Hepatic stellate cell (primary cell): ENCODE measurements at regions not wholly inside any gene's neighbourhood (a gene's known extent, or its start where the extent isn't known, plus 50 kb on each side); places are given as distances from the start of the nearest gene placed in this dataset.
A peak's percentile ranks its signal among the peaks of the same experiment; 100 is the strongest.

Experiments
- DNase-seq: peaks from one replicate; pipeline ENCODE4 v3.0.0; 2011; ENCODE audit warnings: low spot score

DNA sequence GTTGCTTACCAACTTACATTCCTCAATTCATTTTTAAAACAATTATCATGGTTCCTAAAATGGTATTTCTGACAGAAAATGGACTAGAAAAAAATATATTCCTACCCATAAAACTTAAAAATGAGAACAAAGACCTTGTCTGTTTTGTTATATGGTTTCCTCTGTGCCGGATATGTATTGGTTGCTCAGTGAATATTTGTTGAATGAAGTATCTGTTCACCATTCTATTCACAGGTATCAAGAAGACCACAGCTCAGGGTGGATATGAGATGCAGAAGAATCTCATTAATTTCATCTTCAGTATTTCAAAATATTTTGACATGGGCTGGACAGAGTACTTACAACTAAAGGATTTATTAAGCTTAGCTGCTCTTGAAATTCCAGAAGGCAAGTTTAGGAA lies 58.1 kb downstream of the TUSC7 start:
- DNase-seq = no peak

DNA sequence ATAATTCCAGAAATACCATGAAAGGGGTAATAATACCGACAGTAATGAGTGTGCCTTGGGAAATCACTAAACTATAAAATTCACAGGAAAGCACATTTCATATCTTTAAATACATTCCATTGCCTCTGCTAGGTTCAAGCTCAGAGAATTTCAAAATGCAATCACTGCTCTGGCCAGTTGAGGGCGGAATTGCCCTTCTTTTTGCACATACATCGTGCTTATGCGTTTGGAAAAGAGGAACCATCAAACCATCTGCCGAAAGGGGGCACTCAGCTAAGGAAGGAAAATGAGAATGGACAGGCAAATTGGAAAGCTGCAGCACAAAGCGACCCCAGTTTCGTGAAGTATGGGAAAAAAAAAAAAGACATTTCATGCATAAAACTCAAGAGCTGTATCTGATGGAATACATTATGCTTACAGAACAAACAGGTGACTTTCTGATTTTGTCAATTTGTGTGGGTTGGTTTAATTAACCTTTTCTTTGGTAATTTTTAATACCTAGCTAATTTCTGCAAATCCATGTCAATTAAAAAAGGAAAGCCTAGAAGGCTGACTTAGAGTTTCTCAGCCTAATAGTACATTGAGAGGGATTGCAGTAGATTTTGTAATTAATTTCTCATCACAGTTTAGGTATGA lies 61.4 kb downstream of the TUSC7 start:
- DNase-seq = peak; percentile 19

DNA sequence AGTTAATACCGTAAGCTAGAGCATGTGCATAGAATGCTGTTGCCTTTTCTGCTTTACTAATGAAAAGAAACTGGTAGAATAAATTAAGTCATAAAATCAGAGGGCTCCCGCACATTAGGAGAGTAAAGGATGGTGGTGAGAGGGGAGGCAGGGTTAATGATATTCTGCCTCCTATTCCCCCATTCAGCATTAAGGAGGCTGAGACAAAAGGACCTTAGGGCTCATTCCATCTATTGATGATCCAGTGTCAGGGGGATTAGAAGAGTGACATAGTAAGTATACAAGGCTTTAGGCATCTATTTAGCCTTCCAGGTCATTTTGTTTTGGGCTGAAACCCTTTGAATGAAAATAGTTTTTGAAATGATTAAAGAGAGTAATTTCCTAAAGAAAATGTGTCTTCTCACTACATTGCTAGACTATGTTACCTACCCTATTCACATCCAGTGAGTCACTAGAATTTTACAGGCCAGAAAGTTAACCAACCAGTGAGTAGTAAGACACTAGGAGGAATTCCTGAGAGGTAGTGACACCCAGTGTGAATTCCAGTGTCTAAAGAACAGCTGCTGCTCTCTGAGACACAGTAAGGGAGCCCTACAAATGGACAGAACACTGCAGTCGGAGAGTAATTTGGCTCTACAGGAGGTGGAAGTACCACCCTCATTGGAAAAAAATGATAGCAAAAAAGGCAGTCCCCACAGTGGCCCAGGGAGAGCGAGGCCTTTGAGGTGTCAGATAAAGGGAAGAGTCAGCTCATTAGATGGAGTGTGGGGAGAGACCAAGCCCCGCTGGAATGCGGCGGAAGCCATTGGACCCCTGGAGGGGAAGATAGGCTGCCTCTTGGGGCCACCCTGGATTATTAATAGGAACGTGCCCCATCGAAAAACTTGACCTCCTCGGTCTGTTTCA lies 67.6 kb downstream of the TUSC7 start:
- DNase-seq = no peak

DNA sequence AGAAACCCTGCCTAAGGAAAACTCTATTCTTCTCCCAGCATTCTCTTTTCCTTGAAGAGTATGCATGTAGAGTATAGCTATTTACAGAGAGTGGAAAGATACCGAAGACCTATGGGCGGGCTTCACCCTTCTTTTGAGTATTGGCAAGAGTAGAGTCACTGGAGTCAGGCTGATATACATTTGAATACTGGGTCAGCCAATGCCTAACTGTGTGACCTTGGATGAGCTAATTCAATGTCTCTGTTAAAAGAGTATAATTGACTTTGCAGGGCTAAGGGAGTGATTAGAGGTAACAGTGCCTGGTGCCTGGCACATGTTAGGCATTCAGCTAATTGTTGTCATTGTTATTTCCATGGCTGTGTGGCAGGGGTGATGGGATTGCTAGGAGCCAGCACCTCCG lies 75.6 kb downstream of the TUSC7 start:
- DNase-seq = no peak

DNA sequence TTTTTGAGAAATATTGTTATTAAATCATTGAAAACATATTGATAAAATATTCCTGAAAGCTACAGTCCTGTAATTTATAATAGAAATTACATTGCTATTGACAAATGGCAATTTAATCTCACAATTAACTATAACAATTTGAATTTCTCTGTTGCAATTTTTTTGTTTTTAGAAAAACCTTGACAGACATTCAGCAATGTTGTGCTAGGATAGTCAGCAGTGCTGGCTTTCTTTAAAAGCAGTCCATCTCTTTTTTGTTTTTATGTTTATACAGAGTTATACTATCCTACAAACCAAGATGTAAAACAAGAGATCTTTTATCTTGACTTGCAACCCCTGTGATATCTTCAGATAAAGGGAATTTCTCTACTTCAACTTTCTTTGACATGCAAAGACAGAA lies 93.1 kb downstream of the TUSC7 start:
- DNase-seq = no peak

DNA sequence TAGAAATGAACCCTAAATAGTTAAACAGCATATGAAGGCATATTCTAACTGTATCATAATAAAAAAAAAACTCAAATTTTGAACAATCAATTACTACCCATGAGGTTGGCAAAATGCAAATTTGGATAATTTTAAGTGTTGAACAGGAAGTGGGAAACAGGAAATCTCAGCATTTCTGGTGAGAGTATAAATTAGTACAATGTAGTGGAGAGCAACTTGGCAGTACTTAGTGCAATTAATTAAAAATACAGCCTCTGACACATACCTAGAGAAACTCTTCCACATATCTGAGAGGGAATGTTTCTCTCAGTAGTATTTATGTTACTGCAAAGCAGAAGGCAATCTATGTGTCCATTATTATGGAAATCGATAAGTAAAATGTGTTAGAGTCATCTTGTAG lies 96.8 kb downstream of the TUSC7 start:
- DNase-seq = no peak

DNA sequence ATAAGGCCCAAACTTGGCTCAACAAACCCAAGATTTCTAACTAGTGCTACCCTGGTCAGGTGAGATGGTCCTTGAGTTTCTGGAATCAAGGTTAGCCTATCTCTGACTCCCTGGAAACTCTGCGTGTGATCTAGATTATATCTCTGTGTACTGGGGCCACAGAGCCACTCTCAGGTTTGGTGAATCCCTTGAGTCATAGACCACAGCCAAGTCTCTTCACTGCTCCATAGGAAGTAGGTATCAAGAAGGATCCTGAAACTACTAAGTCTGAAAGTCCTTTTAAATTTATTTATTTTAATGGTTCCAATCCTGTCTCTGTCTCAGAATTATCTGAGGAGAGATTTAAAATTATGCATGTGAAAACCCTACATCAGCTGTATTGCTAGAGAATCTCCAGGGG lies 99.1 kb downstream of the TUSC7 start:
- no peak for DNase-seq

DNA sequence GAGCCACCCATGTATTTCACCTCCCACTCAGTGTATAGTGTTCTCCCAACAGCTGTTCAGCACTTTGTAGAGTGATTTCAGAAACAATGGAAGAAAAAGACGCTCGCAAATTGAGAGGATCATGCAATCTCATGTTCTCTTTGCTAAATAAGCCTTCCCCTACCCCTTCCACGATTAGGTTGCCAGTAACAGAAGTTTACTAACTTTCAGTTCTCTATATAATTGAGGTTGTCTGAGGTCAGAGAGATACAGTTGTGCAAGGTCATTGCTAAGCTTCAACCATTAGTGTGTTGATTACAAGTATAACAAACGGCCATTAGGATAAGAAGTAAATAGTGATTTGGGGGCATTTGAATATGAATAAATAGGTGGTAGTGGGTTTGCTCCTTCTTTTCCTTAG lies 99.6 kb downstream of the TUSC7 start:
- no peak for DNase-seq

DNA sequence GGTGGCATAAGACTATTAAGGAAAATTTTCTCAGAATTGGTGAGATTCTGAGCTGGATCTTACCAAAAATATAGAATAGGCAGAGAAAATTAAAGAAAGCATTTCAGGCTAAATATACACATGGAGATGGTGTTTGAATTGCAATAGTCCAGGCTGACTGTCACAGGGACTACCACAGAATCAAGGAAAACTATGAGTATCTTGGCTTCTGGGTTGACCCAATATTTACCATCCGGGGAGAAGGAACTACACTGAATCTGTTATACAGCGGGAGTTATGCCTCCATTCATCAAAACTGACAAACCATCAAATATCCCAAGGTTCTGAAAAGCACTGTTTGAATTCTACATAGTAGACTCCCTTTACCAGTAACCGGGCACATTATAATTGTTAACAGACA lies 102.2 kb downstream of the TUSC7 start:
- no peak for DNase-seq

DNA sequence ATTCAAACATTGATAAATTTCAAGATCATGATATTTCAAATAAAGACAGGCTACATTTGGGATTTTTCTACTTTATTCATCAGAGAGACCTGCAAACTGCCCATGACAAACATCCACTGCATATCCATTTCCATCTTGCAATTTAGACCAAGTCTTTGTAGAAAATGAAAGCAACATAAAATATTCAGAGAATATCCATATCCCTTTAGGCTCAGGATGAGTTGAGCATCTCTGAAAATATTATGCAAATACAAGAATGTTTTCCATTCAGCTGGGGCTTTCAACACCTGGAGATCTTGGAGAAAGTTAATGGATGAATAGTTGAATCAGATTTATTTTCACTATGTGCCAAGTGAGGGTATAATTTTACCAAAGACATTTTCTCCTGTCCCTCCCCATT lies 103.4 kb downstream of the TUSC7 start:
- no peak for DNase-seq

DNA sequence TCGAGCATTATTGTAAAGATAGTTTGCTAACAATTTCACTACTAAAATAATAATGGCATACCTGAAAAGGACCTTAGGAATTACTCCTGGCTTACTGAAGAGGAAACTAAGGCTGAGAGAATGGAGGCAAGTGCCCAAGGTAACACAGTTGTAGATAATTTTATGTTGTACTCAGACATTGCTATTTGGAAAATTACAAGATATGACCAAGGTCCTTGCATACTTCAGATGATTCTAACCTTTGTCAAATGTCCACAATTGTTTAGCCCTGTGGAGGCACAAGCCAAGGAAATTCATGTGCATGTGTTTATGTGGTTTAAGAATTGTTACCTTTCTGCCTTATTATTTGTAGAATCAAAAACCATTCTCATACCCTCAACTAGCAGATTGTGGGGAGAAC lies 105.7 kb downstream of the TUSC7 start:
- no peak for DNase-seq

DNA sequence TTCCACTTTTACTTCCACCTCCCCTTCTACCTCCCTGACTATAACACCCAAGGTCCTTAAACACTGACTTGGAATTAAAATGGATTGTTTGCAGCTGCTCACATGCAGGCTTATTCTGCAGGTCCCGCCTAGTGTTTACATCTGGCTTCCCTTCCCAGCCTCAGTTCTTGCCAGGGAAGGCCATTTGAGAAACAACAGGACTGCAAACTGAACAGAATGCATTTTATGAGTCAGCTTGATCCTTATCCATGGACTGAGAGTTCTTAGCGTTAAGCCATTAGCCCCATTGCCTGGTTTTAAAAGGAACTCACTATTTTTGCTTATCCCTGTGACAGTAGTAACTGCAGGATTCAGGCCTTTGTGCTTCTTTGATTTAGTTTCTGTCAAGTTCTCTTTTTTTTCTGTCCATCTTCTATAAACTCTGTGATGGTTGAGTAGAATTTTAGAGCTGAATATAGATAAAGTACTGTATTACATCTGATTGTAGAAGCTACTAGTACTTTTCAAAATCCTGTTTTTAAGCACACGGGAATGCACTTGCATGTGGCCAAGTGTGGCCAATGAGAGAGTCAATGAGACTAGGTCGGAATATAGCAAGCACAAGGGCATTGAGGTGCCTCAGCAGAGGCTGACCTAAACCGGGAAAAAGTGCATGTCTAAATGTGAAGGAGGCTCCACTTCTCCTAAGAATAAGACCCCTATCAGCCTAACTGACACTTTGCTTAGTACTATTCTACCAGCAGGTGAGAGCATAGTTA lies 106.4 kb downstream of the TUSC7 start:
- DNase-seq = no peak

DNA sequence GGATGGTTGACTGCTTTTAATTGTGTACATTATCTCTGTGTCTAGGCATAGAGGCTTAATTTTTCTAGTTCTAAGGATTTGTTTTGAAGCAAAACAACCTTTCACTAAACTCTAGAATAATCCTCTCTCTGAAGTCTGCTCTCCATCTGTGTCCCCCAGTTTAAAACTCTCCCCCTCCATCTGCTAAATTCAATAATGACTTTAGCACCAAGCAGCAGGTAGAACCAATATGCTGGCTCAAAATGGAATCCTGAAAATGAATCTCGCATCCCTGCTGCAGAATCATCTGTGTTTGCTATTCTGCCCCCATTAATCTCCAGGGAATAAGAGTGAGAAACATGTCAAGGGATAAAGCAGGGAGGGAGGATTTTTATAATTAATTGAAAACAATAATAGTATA lies 111.8 kb downstream of the TUSC7 start:
- no peak for DNase-seq

DNA sequence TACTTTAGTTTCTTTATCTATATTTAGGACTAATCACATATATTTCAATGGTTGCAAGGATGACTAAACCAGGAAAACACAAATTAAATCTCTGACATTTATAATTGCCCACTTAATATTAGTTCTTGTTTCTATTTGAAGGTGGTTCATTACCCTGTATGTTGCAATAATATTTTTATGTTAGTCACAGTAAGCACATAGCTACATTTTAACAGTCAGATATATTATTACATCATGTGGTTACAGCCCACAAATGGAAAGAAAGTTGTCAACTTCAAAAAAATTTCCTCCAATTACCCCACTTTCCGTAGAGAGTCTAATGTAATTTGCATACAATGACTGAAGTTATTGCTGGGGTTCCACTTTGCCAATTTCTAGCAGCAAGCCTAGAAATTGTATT lies 114.6 kb downstream of the TUSC7 start:
- DNase-seq = no peak

DNA sequence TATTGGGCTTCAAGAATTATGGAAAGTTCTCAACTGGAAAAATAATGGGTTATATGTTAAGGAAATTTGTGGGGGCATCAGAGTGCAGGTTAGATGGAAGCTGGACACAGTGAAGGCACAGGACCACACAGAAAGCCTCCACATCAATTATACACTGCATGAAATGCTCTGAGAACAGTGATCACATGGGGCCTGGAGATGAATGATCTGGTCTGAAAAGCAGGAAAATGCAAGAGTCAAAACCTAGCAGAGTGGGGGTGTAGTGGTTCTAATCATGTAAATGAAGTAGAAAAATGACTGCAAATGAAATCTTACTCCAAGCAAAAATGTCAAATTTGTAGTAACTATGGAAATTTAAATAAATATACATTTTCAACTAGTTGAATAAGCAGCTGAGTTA lies 123.6 kb downstream of the TUSC7 start:
- no peak for DNase-seq

DNA sequence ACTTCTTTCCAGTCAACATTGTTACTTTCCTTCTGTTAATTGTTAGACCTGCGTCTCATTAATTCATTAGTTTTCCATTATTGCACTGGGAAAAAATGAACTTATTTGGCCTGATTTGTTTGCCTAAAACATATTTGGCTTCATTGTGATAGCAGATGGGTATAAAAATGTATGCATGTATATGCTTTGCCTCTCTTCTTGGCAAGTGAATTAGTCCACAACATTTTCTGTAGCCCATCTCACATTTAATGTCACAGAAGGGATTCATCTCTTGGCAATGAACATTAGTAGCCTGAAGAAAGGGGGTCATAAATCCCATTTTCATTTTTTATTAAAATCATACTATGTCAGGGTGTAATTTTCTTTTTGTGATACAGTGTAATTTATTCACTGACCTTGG lies 125.2 kb downstream of the TUSC7 start:
- no peak for DNase-seq

DNA sequence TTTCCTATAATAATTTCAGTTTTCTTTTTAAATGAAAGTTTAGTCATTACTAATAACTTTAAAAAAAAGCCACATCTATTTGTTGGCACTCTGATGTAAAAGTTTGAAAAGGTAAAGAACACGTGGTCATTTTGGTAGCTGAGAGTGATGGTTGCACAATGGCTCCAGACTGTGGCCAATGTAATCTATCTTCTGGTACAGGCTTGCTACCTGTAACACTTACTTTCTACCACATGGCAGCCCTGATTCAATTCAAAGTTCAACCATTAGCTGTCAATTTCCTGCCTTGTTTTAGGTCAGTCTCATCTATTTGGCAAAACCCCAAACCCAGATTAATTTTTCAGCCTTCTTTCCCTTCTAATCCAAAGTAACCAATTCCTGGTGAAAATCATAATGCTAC lies 126.1 kb downstream of the TUSC7 start:
- no peak for DNase-seq

DNA sequence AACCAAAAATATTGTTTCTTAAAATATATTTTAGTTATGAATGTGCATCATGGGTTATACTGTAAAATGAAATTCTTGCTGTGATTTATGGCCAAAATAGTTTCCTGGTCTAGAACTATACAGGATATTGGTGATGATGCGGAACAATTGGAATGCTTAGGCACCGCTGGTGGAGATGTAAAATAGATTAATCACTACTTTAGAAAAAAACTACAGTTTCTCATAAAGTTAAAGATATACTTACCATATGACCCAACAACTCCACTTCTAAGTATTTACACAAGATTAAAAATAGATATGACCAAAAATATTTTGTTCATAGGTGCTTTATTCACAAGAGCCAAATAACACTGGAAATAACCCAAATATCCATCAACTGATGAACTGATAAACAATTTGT lies 126.7 kb downstream of the TUSC7 start:
- no peak for DNase-seq

DNA sequence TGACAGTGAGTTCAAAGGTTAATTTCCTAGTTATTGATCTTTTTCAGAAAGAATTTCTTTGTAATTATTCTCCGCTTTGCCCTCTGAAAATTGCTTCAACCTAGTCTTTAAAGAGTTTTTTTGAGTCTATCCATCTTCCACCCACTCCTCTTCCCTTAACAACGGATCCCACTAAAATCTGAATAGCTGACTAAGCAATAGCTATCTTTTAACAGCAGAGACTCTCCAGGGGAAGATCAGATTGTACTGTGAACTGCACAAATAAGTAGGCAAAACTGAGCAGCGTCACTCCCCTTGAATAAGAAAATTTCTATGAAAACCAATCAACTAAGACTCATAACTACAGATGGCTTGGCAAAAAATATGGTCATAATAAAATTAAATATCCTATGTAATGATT lies 127.9 kb downstream of the TUSC7 start:
- DNase-seq = no peak

DNA sequence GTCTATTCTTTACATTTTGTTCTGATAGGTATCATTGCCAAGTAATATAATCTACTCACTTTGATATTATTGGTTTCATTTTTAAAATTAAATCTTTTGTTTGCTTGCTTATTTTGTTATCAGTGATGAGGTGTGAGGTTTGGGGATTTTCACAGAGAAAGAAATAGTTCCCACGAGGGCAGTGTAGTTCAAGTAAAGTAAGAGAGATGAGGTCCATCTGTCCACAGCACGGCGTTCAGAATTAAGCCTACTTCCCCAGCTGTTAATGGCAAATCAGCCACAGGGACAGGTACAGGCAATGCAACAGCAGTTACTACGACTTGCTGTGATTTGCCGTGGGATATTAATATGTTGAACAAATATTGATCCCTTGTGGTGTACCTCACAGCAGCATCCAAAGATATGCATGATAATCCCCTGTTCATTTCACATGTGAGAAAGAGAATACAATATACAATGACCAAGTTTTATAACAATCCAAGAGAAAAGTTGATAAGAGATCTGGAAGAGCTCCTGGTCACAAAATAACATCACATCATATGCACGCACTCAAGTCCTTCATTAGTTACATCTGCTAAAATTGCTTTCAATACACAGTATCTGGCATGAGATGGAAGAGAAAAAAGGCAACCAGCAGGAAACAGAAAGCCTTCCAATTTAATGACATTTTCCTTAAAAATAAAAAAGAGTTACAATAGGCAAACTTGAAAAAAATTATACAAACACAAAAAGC lies 131.6 kb downstream of the TUSC7 start:
- no peak for DNase-seq

DNA sequence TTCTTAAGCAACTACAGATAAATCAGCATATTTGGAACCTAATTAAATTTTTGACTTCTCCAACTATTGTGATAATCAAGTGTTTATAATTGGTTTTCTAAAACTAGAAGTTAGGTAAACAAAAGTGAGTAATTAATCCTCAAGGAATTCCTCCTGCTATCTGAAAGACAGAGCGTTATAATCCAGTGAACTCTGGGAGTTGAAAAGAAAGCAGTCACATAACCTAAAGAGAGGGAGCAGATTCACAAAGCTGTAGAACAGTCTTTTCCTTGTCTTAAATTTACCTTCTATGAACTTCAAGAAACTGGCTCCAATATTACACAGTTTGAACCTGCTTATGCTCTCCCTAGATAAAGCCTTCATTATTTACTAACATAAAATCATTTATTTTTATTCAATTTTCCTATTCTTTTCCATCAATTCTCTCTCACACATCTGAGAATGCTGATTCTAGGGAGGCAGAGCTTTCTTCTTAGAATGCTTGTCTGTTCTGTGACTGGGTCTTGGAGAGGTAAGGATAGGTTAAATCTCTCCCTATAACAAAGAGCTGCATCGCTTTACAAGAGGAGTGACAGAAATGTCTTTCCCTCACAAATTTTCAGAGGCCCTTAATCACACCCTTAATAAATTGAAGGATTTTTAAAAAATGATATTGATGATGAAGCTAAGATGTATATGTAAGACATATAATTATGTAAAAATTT lies 132.8 kb downstream of the TUSC7 start:
- DNase-seq = no peak
